ENCODE measurements at regions not wholly inside any gene's neighbourhood (a gene's known extent, or its start where the extent isn't known, plus 50 kb on each side); places are given as distances from the start of the nearest gene placed in this dataset.

DNA sequence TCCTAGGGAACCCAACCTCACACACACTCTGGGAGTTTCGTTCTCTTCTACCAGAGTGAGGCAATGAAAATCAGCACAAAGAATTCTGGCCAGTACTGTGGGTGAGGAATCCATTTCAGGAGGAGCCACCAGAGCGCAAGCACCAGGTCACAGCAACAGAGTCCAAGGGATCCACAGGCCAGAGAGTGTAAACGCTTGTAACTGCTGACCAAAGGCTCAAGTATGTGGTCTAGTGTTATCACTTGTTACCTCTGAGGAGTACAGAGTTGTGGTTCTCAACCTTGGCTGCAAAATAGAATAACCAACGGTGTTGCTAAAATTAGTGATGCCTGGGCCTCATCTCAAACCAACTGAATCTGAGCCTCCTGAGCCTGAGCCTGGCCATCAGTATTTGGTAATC lies 152.5 kb upstream of the ZNF366 start:
- no peak for DNase-seq
- peaks cover 49% of the 10 kb centered on the region for H3K27me3 ChIP-seq (ENCODE audit: control insufficient read depth, insufficient read depth, low read length, poor library complexity, severe bottlenecking)
- WGBS, 2 experiments (ENCODE audit: insufficient coverage in 1 of 2, insufficient read length in 1 of 2): 92 to 100% methylated on average over 4 of the region's 4 CpGs
- no peak overlapping the region for H3K27ac ChIP-seq (ENCODE audit: low read depth, low read length)
- no peak overlapping the region for H3K9ac ChIP-seq (ENCODE audit: extremely low read depth, low read length, poor library complexity, severe bottlenecking)
- H3K36me3 ChIP-seq (ENCODE audit: control insufficient read depth, insufficient read depth, low read length): no peaks in the 10 kb centered on the region
- H3K4me1 ChIP-seq (ENCODE audit: control insufficient read depth, insufficient read depth, low read length): peaks cover 4% of the 10 kb centered on the region
- Mint-ChIP-seq H3K4me1 (peaks cover 20% of the 10 kb centered on the region), H3K36me3 (ENCODE audit: low read depth) (no peaks in the 10 kb centered on the region), H3K9me3 (no peaks in the 10 kb centered on the region), H3K27me3 (ENCODE audit: insufficient read depth) (peaks cover 9% of the 10 kb centered on the region), H3K4me3 (no peak overlapping the region), H3K27ac (no peak overlapping the region)
- H3K4me3 ChIP-seq (ENCODE audit: low read length): no peak overlapping the region
- TF ChIP-seq, protein P1, sequence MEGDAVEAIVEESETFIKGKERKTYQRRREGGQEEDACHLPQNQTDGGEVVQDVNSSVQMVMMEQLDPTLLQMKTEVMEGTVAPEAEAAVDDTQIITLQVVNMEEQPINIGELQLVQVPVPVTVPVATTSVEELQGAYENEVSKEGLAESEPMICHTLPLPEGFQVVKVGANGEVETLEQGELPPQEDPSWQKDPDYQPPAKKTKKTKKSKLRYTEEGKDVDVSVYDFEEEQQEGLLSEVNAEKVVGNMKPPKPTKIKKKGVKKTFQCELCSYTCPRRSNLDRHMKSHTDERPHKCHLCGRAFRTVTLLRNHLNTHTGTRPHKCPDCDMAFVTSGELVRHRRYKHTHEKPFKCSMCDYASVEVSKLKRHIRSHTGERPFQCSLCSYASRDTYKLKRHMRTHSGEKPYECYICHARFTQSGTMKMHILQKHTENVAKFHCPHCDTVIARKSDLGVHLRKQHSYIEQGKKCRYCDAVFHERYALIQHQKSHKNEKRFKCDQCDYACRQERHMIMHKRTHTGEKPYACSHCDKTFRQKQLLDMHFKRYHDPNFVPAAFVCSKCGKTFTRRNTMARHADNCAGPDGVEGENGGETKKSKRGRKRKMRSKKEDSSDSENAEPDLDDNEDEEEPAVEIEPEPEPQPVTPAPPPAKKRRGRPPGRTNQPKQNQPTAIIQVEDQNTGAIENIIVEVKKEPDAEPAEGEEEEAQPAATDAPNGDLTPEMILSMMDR (conservative IDR thresholded peaks at IDR 0.05): no peak
- no peaks in the 10 kb centered on the region for H3K9me3 ChIP-seq (ENCODE audit: control insufficient read depth, low read length)

DNA sequence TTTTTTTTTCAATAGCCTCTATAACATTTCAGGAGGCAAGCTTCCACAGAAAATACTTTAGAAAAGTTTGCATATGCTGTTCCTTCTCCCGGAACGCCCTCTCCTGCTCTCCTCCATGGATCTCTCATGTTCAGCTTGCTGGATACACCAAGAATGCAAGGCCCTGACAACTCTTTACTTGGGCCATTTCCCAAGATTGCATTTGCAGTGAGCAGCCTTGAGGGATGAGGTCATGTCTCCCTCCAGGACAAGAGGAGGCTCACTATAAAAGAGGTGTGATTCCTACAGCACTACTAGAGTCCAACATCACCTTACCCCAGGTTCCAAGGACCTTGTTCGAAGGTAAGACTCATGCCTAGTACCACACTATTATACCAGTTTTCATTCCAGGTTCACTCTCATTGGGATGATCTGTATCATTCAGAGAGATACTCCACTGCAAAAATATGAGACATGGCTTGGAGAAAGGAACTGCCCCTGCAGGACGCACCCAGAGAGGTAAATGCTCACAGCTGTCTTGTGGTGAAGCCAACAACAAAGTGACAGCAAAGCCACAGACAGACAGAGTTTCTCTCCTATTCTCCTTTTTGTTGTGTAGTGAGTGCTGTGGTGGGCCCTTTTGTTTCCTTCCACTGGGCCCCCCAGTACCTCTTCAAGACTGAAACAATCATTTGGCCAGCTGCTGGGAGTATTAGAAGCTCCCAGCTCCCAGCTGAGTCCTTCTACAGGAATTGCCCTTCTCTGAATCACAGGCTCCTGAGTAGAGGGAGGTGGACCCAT lies 151.7 kb upstream of the ZNF366 start:
- Mint-ChIP-seq H3K27me3 (ENCODE audit: insufficient read depth) (peaks cover 17% of the 10 kb centered on the region), H3K9me3 (no peaks in the 10 kb centered on the region), H3K4me1 (peaks cover 20% of the 10 kb centered on the region), H3K27ac (no peak overlapping the region), H3K36me3 (ENCODE audit: low read depth) (no peaks in the 10 kb centered on the region), H3K4me3 (no peak overlapping the region)
- H3K4me3 ChIP-seq (ENCODE audit: low read length): no peak overlapping the region
- H3K4me1 ChIP-seq (ENCODE audit: control insufficient read depth, insufficient read depth, low read length): peaks cover 4% of the 10 kb centered on the region
- no peak overlapping the region for H3K27ac ChIP-seq (ENCODE audit: low read depth, low read length)
- H3K9me3 ChIP-seq (ENCODE audit: control insufficient read depth, low read length): no peaks in the 10 kb centered on the region
- H3K36me3 ChIP-seq (ENCODE audit: control insufficient read depth, insufficient read depth, low read length): no peaks in the 10 kb centered on the region
- no peak overlapping the region for H3K9ac ChIP-seq (ENCODE audit: extremely low read depth, low read length, poor library complexity, severe bottlenecking)
- 92 to 97% methylated on average over 3 to 4 of the region's 4 CpGs for WGBS, 2 experiments (ENCODE audit: insufficient coverage in 1 of 2, insufficient read length in 1 of 2)
- no peak for DNase-seq
- TF ChIP-seq, protein P1 (conservative IDR thresholded peaks at IDR 0.05): no peak
- H3K27me3 ChIP-seq (ENCODE audit: control insufficient read depth, insufficient read depth, low read length, poor library complexity, severe bottlenecking): peaks cover 48% of the 10 kb centered on the region

DNA sequence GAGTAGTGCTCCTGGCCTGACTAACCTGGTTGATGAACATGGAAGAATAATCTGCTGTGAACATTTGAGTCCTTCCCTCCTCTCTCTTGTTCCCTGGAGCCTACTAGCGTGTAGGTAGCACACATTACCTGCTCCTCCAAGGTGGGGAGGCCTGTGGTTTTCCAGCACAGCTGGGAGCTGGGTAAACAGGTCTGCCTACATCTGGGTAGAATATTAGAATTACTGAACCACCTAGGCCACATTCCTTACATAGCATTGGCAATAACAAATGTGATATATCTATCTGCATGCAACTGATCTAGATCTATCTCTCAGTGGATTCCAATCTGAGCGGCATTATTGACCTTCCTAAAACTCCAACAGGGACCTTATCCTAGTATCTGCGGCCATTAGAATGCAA lies 151.0 kb upstream of the ZNF366 start:
- H3K27me3 Mint-ChIP-seq (ENCODE audit: insufficient read depth): peaks cover 25% of the 10 kb centered on the region

More for the DNA sequence above, 151.0 kb upstream of the ZNF366 start:
- Histone ChIP-seq H3K9ac (ENCODE audit: extremely low read depth, low read length, poor library complexity, severe bottlenecking) (no peak overlapping the region), H3K4me3 (ENCODE audit: low read length) (no peak overlapping the region), H3K27me3 (ENCODE audit: control insufficient read depth, insufficient read depth, low read length, poor library complexity, severe bottlenecking) (peaks cover 46% of the 10 kb centered on the region), H3K9me3 (ENCODE audit: control insufficient read depth, low read length) (no peaks in the 10 kb centered on the region), H3K36me3 (ENCODE audit: control insufficient read depth, insufficient read depth, low read length) (no peaks in the 10 kb centered on the region), H3K27ac (ENCODE audit: low read depth, low read length) (no peak overlapping the region), H3K4me1 (ENCODE audit: control insufficient read depth, insufficient read depth, low read length) (peaks cover 4% of the 10 kb centered on the region)
- no peaks in the 10 kb centered on the region for H3K9me3 Mint-ChIP-seq
- TF ChIP-seq, protein P1 (conservative IDR thresholded peaks at IDR 0.05): no peak
- H3K27ac Mint-ChIP-seq: no peak overlapping the region
- 83 to 92% methylated on average over 2 to 3 of the region's 3 CpGs for WGBS, 2 experiments (ENCODE audit: insufficient coverage in 1 of 2, insufficient read length in 1 of 2)
- H3K4me1 Mint-ChIP-seq: peaks cover 20% of the 10 kb centered on the region
- no peak for DNase-seq
- H3K4me3 Mint-ChIP-seq: no peak overlapping the region
- no peaks in the 10 kb centered on the region for H3K36me3 Mint-ChIP-seq (ENCODE audit: low read depth)
